ENCODE measurements at regions not wholly inside any gene's neighbourhood (a gene's known extent, or its start where the extent isn't known, plus 50 kb on each side); places are given as distances from the start of the nearest gene placed in this dataset.

- H3K4me1 ChIP-seq (ENCODE audit: low read length), result no peaks in the 10 kb centered on the region
- H4K20me1 ChIP-seq (ENCODE audit: insufficient read depth, low read length), result no peaks in the 10 kb centered on the region
- H3K9me3 ChIP-seq (ENCODE audit: insufficient read depth, low read length), result no peaks in the 10 kb centered on the region
- H3K4me2 ChIP-seq (ENCODE audit: low read length), result no peak overlapping the region
- no peak overlapping the region for H3K4me3 ChIP-seq (ENCODE audit: low read length)
- no peaks in the 10 kb centered on the region for H3K79me2 ChIP-seq (ENCODE audit: low read length)
- no peaks in the 10 kb centered on the region for H3K27me3 ChIP-seq (ENCODE audit: low read depth, low read length)
- no peak overlapping the region for H3K27ac ChIP-seq (ENCODE audit: low read length)
- no peak overlapping the region for H3K9ac ChIP-seq (ENCODE audit: low read length)
- H2AFZ ChIP-seq (ENCODE audit: low read depth, low read length), result no peak overlapping the region
- TF ChIP-seq, protein P1, sequence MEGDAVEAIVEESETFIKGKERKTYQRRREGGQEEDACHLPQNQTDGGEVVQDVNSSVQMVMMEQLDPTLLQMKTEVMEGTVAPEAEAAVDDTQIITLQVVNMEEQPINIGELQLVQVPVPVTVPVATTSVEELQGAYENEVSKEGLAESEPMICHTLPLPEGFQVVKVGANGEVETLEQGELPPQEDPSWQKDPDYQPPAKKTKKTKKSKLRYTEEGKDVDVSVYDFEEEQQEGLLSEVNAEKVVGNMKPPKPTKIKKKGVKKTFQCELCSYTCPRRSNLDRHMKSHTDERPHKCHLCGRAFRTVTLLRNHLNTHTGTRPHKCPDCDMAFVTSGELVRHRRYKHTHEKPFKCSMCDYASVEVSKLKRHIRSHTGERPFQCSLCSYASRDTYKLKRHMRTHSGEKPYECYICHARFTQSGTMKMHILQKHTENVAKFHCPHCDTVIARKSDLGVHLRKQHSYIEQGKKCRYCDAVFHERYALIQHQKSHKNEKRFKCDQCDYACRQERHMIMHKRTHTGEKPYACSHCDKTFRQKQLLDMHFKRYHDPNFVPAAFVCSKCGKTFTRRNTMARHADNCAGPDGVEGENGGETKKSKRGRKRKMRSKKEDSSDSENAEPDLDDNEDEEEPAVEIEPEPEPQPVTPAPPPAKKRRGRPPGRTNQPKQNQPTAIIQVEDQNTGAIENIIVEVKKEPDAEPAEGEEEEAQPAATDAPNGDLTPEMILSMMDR (IDR thresholded peaks at IDR 0.05; ENCODE audit: low read depth, low read length), result no peak
- no peak for TF ChIP-seq EZH2phosphoT487 (IDR thresholded peaks at IDR 0.05; ENCODE audit: low read depth)
- H3K36me3 ChIP-seq (replicated peaks; ENCODE audit: low read depth, low read length), result no peaks in the 10 kb centered on the region
Measured at GRCh38 chr2:380772-381171, 92.9 kb upstream of the ALKAL2 start.

- Histone ChIP-seq H4K20me1 (ENCODE audit: insufficient read depth, low read length) (no peaks in the 10 kb centered on the region), H3K79me2 (ENCODE audit: low read length) (no peaks in the 10 kb centered on the region), H3K9ac (ENCODE audit: low read length) (no peak overlapping the region), H3K4me2 (ENCODE audit: low read length) (no peak overlapping the region), H2AFZ (ENCODE audit: low read depth, low read length) (no peak overlapping the region), H3K9me3 (ENCODE audit: insufficient read depth, low read length) (no peaks in the 10 kb centered on the region), H3K27ac (ENCODE audit: low read length) (no peak overlapping the region), H3K4me3 (ENCODE audit: low read length) (no peak overlapping the region), H3K4me1 (ENCODE audit: low read length) (no peaks in the 10 kb centered on the region), H3K27me3 (ENCODE audit: low read depth, low read length) (no peaks in the 10 kb centered on the region), H3K36me3 (replicated peaks; ENCODE audit: low read depth, low read length) (no peaks in the 10 kb centered on the region)
- TF ChIP-seq EZH2phosphoT487 (IDR thresholded peaks at IDR 0.05; ENCODE audit: low read depth), result no peak
- TF ChIP-seq, protein P1 (IDR thresholded peaks at IDR 0.05; ENCODE audit: low read depth, low read length), result no peak
Measured at GRCh38 chr2:380221-380620, 92.3 kb upstream of the ALKAL2 start.

- H3K27ac ChIP-seq (ENCODE audit: low read length), result no peak overlapping the region
- no peaks in the 10 kb centered on the region for H3K36me3 ChIP-seq (replicated peaks; ENCODE audit: low read depth, low read length)
- H3K79me2 ChIP-seq (ENCODE audit: low read length), result no peaks in the 10 kb centered on the region
- H4K20me1 ChIP-seq (ENCODE audit: insufficient read depth, low read length), result no peaks in the 10 kb centered on the region
- no peaks in the 10 kb centered on the region for H3K4me1 ChIP-seq (ENCODE audit: low read length)
- no peaks in the 10 kb centered on the region for H3K9me3 ChIP-seq (ENCODE audit: insufficient read depth, low read length)
- H3K9ac ChIP-seq (ENCODE audit: low read length), result no peak overlapping the region
- no peak for TF ChIP-seq EZH2phosphoT487 (IDR thresholded peaks at IDR 0.05; ENCODE audit: low read depth)
- TF ChIP-seq, protein P1 (IDR thresholded peaks at IDR 0.05; ENCODE audit: low read depth, low read length), result no peak
- H3K4me2 ChIP-seq (ENCODE audit: low read length), result no peak overlapping the region
- H3K4me3 ChIP-seq (ENCODE audit: low read length), result no peak overlapping the region
- H2AFZ ChIP-seq (ENCODE audit: low read depth, low read length), result no peak overlapping the region
- no peaks in the 10 kb centered on the region for H3K27me3 ChIP-seq (ENCODE audit: low read depth, low read length)
Measured at GRCh38 chr2:379778-380177, 91.9 kb upstream of the ALKAL2 start.

DNA sequence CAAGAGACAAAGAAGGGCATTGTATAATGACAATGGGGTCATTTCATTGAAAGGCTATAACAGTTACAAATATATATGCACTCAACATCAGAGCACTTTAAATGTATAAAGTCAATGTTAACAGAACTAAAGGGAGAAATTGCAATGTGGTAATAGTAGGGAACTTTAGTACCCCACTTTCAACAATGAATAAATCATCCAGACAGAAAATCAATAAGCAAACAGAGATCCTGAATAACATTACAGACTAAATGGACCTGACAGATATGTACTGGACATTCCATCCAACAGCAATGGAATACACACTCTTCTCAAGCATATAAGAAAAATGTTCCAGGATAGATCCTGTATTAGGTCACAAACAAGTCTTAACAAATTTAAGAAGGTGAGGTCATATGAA is 90.5 kb upstream of the ALKAL2 start:
- H3K4me2 ChIP-seq (ENCODE audit: low read length), result no peak overlapping the region
- no peak overlapping the region for H3K4me3 ChIP-seq (ENCODE audit: low read length)
- no peak overlapping the region for H3K27ac ChIP-seq (ENCODE audit: low read length)
- no peaks in the 10 kb centered on the region for H4K20me1 ChIP-seq (ENCODE audit: insufficient read depth, low read length)
- no peaks in the 10 kb centered on the region for H3K4me1 ChIP-seq (ENCODE audit: low read length)
- no peaks in the 10 kb centered on the region for H3K79me2 ChIP-seq (ENCODE audit: low read length)
- no peaks in the 10 kb centered on the region for H3K9me3 ChIP-seq (ENCODE audit: insufficient read depth, low read length)
- H3K36me3 ChIP-seq (replicated peaks; ENCODE audit: low read depth, low read length), result no peaks in the 10 kb centered on the region
- H3K9ac ChIP-seq (ENCODE audit: low read length), result no peak overlapping the region
- no peaks in the 10 kb centered on the region for H3K27me3 ChIP-seq (ENCODE audit: low read depth, low read length)
- TF ChIP-seq EZH2phosphoT487 (IDR thresholded peaks at IDR 0.05; ENCODE audit: low read depth), result no peak
- TF ChIP-seq, protein P1 (IDR thresholded peaks at IDR 0.05; ENCODE audit: low read depth, low read length), result no peak
- no peak overlapping the region for H2AFZ ChIP-seq (ENCODE audit: low read depth, low read length)

Measured in OCI-LY3 (cell line).